GM12891 (cell line): ENCODE measurements at regions not wholly inside any gene's neighbourhood (a gene's known extent, or its start where the extent isn't known, plus 50 kb on each side); places are given as distances from the start of the nearest gene placed in this dataset.

Experiments used
- DNase-seq: peaks from one replicate; pipeline ENCODE4 v3.0.0; 2011; ENCODE audit warnings: low spot score; ENCODE audit not compliant: insufficient read length
- FAIRE-seq: peaks from 2 replicates; lab custom pipeline; 2011; peaks lifted over from hg19 to GRCh38; lab: Jason Lieb, UNC
- PAX5 ChIP-seq: IDR thresholded peaks from 2 replicates; pipeline ENCODE4 v1.6.1; 2011; ENCODE audit warnings: low read length, moderate library complexity, mild to moderate bottlenecking; ENCODE audit not compliant: insufficient read depth, severe bottlenecking
- POLR2A ChIP-seq: IDR thresholded peaks from 2 replicates; pipeline ENCODE4 v1.6.1; 2011; ENCODE audit warnings: low read depth, low read length, control low read depth
- POLR2AphosphoS5 ChIP-seq: IDR thresholded peaks from 2 replicates; pipeline ENCODE4 v1.6.1; 2011; ENCODE audit warnings: low read depth, low read length, control low read depth
- POU2F2 ChIP-seq: IDR thresholded peaks from 2 replicates; pipeline ENCODE4 v1.6.1; 2011; ENCODE audit warnings: low read depth, mild to moderate bottlenecking, control low read depth, low read length, moderate library complexity
- SPI1 ChIP-seq: IDR thresholded peaks from 2 replicates; pipeline ENCODE4 v1.6.1; 2011; ENCODE audit warnings: low read depth, low read length, control low read depth
- TAF1 ChIP-seq: IDR thresholded peaks from 2 replicates; pipeline ENCODE4 v1.6.1; 2011; ENCODE audit warnings: low read depth, low read length, control low read depth

- FAIRE-seq (no peak), DNase-seq (no peak)
- no peak for TF ChIP-seq POLR2AphosphoS5
- no peak for TF ChIP-seq POU2F2
- no peak for TF ChIP-seq TAF1
- no peak for TF ChIP-seq SPI1
- TF ChIP-seq POLR2A, result no peak
- no peak for TF ChIP-seq PAX5
Observed at GRCh38 chr5:110242950-110243349, 483.5 kb downstream of the TMEM232 start.

GRCh38 chr5:110248921-110249320, 477.6 kb downstream of the TMEM232 start:
- TF ChIP-seq PAX5 (no peak), TAF1 (no peak), POLR2AphosphoS5 (no peak), POU2F2 (no peak), SPI1 (no peak), POLR2A (no peak)
- FAIRE-seq, result no peak
- DNase-seq, result no peak

GRCh38 chr5:110250355-110250754, 476.1 kb downstream of the TMEM232 start:
- TF ChIP-seq POLR2A (no peak), PAX5 (no peak), TAF1 (no peak), SPI1 (no peak), POLR2AphosphoS5 (no peak), POU2F2 (no peak)
- no peak for FAIRE-seq
- no peak for DNase-seq

- FAIRE-seq (no peak), DNase-seq (no peak)
- TF ChIP-seq SPI1 (no peak), PAX5 (no peak), POU2F2 (no peak), POLR2AphosphoS5 (no peak), TAF1 (no peak), POLR2A (no peak)
Observed at GRCh38 chr5:110250755-110251154, 475.7 kb downstream of the TMEM232 start.

GRCh38 chr5:110251366-110251765, 475.1 kb downstream of the TMEM232 start:
- no peak for FAIRE-seq
- DNase-seq, result no peak
- TF ChIP-seq POLR2AphosphoS5, result no peak
- no peak for TF ChIP-seq POLR2A
- no peak for TF ChIP-seq PAX5
- no peak for TF ChIP-seq TAF1
- TF ChIP-seq SPI1, result no peak
- no peak for TF ChIP-seq POU2F2

GRCh38 chr5:110255194-110255593, 471.3 kb downstream of the TMEM232 start:
- TF ChIP-seq SPI1 (no peak), PAX5 (no peak), TAF1 (no peak), POU2F2 (no peak), POLR2A (no peak), POLR2AphosphoS5 (no peak)
- FAIRE-seq (no peak), DNase-seq (no peak)

- no peak for FAIRE-seq
Observed at GRCh38 chr5:110256298-110256697, 470.2 kb downstream of the TMEM232 start.

GRCh38 chr5:110257971-110258370, 468.5 kb downstream of the TMEM232 start:
- FAIRE-seq, result no peak
- TF ChIP-seq PAX5, result no peak
- no peak for TF ChIP-seq POLR2AphosphoS5
- TF ChIP-seq TAF1, result no peak
- TF ChIP-seq POU2F2, result no peak
- no peak for TF ChIP-seq POLR2A
- TF ChIP-seq SPI1, result no peak

More at GRCh38 chr5:110256298-110256697, 470.2 kb downstream of the TMEM232 start:
- DNase-seq, result no peak
- no peak for TF ChIP-seq POLR2AphosphoS5
- TF ChIP-seq SPI1, result no peak
- TF ChIP-seq TAF1, result no peak
- TF ChIP-seq PAX5, result no peak
- TF ChIP-seq POU2F2, result no peak
- no peak for TF ChIP-seq POLR2A

GRCh38 chr5:110258460-110259216, 467.8 kb downstream of the TMEM232 start:
- no peak for DNase-seq
- no peak for FAIRE-seq
- no peak for TF ChIP-seq POLR2A
- no peak for TF ChIP-seq SPI1
- no peak for TF ChIP-seq TAF1
- TF ChIP-seq POU2F2, result no peak

More at GRCh38 chr5:110257971-110258370, 468.5 kb downstream of the TMEM232 start:
- DNase-seq, result no peak

- FAIRE-seq (no peak), DNase-seq (no peak)
- no peak for TF ChIP-seq POLR2A
- TF ChIP-seq PAX5, result no peak
- no peak for TF ChIP-seq SPI1
- TF ChIP-seq POU2F2, result no peak
- no peak for TF ChIP-seq TAF1
- TF ChIP-seq POLR2AphosphoS5, result no peak
Observed at GRCh38 chr5:110262749-110263148, 463.7 kb downstream of the TMEM232 start.
